ENCODE measurements at regions not wholly inside any gene's neighbourhood (a gene's known extent, or its start where the extent isn't known, plus 50 kb on each side); places are given as distances from the start of the nearest gene placed in this dataset.

DNA sequence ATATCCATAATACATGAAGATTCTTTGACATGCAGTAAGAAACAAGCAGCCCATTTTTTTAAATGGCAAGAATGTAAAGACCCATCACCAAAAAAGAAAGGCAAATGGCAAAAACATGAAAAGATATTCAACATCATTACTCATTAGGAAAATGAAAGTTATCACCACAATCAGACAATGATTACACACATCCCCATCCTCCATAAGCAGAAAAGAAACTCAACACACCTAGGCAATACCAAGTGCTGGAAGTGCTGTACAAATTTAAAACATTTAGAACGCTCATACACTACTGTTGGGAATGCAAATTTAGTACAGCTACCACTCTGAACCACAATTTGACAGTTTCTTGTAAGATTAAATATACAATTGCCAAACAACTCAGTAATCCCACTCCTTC lies 466.7 kb downstream of the ACTL7B start:
- CTCF ChIA-PET: no interaction called here

DNA sequence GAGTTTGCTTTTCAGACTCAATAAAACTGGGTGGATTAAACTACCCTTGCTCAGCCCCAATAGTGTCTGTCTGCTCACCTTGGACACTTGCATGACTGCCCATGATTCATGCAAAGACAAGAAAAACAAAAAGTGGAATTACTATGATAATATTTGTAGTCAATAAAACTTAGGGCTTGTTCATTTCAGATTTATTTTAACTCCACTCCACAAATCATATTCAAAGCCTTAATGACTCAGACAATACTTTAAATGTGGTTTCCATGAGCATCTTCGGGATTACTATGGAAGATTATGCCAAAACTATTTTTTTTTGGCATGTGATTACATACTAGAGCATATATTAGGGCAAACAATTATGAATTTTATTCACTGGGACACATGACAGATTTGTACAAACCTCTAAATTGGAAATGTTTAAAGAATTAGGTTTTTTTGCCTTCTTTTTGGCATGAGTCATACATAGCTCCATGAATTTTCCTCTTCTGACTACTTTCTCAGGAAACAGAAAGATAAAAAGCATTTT lies 468.9 kb downstream of the ACTL7B start:
- ChIA-PET POLR2A (no interaction called here), CTCF (no interaction called here)

More for the DNA sequence above, 466.7 kb downstream of the ACTL7B start:
- POLR2A ChIA-PET: no interaction called here

DNA sequence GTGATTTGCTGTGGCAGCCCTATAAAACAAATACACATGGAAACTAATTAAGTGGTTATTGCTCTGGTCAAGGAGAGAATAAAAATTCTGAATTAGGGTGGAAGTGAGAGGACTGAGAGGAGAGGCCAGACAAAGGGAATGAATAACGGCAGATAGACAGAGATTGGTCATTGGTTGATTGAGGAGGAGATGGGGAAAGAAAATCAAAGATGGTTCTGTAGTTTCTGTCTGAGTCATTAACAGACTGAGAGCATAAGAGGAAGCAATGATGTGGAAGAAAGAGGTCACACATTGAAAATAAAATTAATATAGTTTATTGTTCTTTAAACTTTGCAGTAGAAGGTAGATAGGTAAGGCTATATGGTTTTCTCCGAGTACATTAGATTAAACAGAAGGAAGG lies 469.8 kb downstream of the ACTL7B start:
- ChIA-PET CTCF (no interaction called here), POLR2A (no interaction called here)

DNA sequence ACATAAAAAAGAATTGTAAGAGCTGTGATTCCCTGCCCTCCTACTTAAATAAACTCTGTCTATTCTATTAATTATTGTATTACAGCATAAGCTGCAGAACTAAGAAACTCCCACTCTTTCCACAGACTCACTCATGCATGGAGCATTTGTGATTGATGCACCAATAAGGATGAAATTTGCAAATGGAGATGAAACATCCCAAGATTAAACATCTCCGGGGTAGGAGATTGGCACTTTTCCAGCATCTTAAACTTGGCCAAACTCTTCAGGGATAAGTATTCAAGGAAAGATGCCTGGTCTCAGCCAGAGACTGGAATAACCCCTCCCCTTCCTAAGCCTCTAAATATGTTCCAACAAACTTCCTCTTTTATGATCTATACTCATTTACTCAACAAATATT lies 472.0 kb downstream of the ACTL7B start:
- POLR2A ChIA-PET: no interaction called here
- CTCF ChIA-PET: no interaction called here

DNA sequence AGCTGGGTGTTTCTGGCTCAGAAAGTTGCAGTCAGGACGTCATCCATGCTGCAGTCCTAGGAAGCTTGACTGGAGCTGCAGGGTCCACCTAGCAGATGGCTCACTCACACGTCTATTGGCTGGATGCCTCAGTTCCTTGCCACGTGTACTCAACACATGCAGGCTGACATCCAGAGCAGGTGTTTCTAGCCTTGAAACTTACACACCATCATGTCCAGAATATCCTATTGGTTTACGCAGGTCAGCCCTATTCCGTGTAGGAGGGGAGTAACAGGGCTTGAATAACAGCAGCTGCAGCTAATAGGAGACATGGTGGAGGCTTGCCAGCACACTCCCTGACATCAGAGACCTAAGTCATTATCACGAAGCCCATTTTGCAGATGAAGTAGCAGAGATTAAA lies 473.5 kb downstream of the ACTL7B start:
- POLR2A ChIA-PET: no interaction called here
- CTCF ChIA-PET: no interaction called here

DNA sequence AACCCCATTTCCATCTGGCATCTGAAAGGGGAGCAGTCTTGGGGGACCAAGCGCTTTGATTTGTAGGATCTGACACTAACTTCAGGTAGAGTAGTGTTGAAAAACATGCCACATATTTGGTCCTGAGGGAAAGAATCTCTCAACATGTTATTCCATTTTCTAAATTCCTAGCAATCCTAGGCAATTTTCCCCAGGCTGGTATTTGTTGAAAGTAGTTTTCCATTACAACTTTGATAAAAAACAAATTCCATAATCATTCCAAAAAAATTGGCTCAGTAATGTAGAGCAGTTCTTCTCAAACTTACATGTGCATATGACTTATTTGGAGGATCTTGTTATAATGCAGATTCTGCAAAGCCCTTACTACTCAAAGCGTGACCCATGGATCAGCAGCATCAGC lies 477.9 kb downstream of the ACTL7B start:
- POLR2A ChIA-PET: no interaction called here
- CTCF ChIA-PET: no interaction called here

DNA sequence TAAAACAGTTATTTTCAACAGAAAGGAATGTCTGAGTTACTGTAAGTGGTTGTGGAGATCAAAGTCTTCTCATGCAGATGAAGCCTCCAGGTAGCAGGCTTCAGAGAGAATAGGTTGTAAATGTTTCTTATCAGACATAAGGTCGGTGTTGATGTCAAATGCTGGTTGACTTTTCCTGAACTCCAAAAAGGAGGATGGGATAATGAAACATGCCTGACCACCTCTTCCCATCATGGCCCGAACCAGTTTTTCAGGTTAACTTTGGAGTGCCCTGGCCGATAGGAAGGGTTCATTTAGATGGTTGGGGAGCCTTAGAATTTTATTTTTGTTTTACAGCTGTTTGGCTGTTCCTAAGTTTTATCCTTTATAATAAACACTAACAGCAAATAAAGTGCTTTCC lies 478.4 kb downstream of the ACTL7B start:
- ChIA-PET POLR2A (no interaction called here), CTCF (no interaction called here)

DNA sequence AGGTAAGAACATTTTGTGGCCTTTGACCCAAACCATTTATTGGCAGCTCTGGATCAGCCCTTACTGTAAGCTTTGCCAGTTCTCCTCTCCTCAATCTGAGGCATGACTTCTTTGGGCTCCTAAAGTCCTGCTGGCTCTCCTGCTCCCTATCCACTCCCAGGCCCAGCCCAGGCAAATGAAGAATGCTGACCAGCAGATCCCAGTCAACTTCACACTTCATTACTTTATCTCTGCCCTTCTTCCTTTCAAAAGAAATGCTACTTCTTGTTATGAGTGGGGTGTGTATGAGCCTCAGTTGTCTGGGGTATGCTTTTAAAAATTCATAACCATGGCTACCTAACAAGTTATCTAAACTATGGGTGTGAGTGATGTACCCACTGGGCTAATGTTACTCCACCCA lies 479.6 kb downstream of the ACTL7B start:
- CTCF ChIA-PET: no interaction called here
- POLR2A ChIA-PET: no interaction called here

DNA sequence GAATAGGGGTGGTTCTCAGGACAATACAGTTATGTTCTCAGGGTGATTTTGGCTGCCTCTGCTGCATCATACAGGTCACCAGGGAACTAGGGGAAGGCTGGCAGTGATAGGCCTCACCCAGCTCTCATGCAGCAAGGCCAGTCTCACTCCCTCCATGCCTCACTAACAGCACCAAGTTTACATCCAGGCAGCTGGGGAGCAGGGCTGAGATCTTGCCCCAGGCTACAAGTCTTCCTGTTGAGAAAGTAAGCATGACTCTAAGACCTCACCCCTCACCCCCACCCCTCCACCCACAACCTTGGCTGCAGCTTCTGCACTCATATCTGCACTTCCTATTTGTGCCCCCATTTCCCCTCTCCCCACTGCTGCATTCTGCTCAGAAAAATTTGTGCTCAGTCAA lies 481.2 kb downstream of the ACTL7B start:
- ChIA-PET CTCF (no interaction called here), POLR2A (no interaction called here)

DNA sequence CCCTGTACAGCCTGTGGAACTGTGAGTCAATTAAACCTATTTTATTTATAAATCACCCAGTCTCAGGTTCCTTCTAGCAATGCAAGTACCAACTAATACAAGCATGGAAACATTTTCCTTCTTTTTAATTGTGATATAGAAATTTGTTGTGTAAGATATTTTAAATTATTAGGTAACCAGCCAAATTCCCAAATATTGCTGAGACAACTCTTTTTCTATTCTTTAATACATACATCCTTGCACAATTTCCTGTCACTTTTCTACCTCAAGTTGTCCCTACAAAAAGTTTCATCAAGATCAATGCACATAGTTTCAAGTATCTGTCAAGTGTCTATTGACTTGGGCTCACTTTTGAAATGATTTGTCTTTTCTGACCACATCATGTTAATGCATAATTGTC lies 488.6 kb downstream of the ACTL7B start:
- ChIA-PET CTCF (no interaction called here), POLR2A (no interaction called here)

DNA sequence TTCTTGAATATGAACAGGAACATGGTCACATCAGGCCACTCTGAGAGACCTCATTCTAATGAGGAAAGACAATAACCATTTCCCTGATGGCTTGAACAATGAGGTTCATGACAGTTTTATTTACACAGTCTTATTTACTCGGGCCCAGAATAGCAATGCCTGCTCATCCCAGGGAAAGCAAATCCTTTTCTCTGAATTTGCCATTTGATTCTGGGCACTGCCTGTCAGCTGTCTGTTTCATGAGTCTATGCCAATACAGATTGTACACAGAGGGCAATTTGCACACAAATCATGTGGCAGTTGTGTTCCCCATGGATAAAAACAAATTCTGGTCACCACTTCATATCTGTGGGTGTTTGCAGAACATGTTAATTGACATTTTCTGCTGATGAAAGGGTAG lies 492.5 kb downstream of the ACTL7B start:
- ChIA-PET CTCF (no interaction called here), POLR2A (no interaction called here)

DNA sequence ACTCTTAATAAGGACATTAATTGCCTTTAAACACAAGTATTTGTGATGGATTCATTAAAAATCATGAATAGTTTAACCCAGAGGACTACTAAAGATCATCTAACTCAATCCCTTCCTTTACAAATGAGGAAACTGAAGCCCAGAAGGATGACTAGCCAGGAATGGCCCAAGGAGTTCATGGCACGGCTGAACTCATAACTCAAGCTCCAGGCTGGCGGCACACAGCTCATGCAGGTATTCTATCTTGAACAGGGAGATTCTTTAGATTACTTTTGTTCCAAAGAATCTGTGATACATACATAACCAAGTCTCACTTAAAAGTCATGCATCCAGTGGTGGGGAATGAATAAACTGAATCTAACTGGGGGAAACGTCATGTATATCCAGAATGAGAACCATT lies 495.5 kb downstream of the ACTL7B start:
- ChIA-PET CTCF (no interaction called here), POLR2A (no interaction called here)

DNA sequence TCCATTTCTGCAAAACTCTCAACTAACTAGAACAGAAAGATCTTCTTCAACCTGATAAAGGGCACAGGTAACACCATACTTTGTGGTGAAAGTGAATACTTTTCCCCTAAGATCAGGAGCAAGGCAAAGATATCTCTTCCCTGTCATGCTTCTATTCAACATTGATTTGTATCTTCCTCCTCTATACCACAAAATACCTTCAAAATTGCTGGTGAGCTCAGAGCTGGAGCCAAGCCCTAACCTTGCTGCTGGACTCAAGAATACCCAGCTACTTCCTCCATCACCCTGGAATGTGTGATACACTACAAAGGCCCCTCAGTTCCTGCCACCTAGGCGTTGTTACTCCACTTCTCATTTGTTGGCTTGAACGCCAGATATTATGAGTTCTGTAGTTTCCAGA lies 499.0 kb downstream of the ACTL7B start:
- POLR2A ChIA-PET: no interaction called here
- CTCF ChIA-PET: no interaction called here

DNA sequence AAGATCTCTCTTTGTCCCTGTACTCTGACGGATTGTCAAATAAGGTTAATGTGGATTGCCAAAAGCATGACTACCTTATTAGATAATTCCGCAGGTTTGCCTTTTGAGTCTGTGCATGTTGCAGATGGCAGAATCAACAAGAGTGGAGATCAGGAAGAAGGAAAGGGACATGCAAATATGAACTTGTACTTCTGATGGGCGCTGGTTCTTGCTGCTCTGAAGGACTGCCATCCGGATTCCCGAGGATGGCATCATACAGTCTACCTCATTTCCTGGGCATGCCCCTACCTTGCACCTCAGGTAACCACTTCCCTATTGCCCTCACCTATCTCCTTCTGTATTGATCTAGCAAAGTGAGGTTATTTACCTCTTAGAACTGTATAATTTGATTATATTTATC lies 504.2 kb downstream of the ACTL7B start:
- POLR2A ChIA-PET: no interaction called here
- CTCF ChIA-PET: no interaction called here

DNA sequence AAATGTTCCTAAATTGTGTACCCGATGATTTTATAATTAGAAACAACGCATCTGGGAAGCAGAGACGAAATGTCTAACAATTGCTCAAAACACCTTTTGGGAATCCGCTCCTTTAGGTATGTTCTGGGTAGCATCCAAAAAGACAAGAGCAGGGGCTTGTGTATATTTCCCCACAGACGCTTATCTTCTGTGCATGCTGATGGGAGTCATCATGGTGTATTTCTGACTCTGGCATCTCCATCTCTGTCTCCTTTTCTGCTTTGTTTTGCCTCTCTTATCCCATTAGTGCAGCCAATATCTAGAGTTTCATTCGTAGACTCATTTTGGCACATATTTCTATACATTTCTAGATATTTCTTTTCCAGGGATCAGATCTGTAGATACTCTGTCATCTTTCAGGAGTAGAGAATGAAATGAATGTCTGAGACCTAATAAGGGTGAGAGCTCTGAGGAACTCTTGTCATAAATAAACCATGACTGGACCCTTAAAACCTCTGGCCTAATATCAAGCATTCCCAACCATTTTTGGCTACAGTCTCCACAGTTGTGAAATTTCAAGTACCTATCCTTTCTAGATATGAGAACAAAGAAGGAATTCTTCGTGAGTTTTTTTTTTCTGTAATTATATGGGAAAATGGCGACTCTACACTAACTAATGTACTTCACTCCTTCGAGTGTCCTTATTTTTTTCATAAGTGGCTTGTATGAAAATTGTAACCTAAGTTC lies 508.2 kb downstream of the ACTL7B start:
- ChIA-PET CTCF (no interaction called here), POLR2A (no interaction called here)

DNA sequence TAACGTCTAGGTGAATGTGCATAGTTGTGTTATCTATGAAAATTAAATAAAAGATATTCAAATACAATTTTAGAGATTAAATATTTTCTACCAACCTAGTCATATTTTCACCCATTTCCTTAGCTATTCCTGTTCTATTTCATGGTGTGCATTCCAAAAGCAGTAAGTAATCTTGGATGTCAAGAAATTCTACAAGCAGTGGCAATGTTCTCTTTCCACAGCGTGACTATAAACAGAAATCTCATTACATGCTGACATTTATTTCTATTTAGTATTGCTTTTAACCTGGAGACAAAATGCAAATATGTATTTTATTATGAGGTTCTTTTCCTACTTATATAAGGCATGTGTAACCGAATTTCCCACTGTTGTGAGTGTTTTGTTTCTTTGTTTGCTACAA lies 510.0 kb downstream of the ACTL7B start:
- ChIA-PET CTCF (no interaction called here), POLR2A (no interaction called here)

DNA sequence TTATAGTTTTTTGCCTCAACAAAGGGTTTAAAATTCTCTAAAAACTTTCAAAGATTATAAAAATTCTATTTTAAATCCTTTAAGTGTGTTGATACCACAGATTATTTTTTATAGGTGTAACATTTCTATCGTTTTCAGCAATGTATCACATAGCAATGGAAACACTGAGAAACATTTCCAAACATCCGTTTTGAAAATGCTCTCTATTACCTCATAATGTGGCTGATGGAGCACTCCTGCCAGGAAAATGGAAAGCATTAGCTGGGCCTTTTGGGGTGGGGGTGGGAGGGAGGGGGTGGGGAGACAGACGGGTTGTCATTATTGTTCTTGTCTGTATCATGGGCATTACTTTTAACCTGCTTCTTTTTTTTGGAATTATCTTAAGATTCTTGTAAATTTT lies 516.5 kb downstream of the ACTL7B start:
- CTCF ChIA-PET: no interaction called here
- POLR2A ChIA-PET: no interaction called here

DNA sequence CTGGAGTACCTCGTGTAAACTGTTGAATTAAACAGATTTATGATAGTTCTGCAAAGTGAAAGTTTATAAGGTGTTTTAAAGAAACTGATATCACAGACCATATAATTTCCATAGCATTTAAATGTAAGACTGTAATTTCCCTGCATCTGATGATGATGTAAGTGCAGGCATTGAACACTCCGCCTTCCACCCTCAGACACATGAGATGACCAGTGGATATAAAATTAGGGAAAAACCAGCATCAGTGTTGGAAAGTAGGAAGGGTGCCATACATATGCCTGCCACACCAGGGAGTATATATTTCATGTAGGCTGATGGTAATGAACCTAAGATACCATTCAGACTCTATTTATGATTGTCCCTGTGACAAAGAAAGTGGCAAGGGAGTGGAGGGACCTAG lies 519.2 kb downstream of the ACTL7B start:
- POLR2A ChIA-PET: no interaction called here

DNA sequence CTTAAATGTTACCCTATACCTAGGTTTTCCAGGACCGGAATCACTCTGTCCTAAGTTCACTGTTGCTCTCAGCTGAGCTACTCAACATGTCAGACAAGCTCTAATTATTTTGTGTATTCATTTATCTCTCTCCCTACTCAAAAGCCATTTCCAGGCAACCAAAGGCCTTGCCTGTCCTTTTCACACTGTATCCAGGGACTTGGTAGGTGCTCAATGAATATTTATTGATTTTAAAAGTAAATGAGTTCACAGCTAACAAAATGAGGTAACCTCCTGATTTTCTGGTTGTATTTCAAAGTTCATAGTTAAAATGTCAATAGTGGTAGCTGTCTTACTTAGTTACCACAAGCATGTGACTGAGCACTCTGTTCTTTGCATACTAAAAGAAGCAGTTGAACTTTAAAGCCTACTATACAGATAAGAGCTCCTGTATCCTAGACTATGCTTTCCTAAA lies 522.2 kb downstream of the ACTL7B start:
- ChIA-PET CTCF (no interaction called here), POLR2A (no interaction called here)

More for the DNA sequence above, 519.2 kb downstream of the ACTL7B start:
- CTCF ChIA-PET: no interaction called here

DNA sequence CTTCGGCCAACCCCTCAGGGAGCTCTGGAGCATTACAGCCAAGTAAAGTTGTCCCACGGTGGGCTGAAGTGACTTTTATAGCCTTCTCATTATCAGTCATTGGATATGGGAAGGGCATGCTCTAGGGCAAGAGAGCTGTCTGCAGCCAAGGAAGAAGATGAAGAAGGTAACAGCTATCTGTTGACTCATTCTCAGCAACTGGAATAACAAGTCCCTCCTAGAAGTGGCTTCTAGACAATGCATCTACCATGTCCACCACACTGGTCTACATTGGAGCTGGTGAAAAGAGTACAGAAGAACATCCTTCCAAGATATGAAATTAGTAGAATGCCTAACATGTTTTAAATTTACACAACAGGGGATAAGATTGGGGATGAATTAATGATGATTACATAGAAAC lies 524.2 kb downstream of the ACTL7B start:
- ChIA-PET POLR2A (no interaction called here), CTCF (no interaction called here)

DNA sequence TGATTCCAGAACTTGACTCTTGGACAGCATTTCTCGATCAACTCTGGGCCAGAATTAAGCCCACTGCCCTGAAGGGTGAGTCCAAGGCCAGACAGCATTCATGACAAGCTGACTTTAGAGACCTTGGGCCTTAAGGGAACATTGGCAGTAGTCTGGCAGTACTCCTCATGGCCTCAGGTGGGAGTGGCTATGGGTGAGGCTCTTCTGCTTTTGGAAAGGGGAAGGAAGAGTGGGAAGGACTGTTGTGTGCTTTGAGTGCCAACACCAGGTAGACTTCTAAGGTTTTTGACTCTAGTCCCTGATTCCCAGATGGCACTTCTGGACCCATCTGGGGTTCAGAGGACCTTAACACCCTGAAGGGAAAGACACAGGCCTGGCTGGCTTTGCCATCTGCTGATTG lies 530.4 kb downstream of the ACTL7B start:
- CTCF ChIA-PET: no interaction called here
- POLR2A ChIA-PET: no interaction called here

DNA sequence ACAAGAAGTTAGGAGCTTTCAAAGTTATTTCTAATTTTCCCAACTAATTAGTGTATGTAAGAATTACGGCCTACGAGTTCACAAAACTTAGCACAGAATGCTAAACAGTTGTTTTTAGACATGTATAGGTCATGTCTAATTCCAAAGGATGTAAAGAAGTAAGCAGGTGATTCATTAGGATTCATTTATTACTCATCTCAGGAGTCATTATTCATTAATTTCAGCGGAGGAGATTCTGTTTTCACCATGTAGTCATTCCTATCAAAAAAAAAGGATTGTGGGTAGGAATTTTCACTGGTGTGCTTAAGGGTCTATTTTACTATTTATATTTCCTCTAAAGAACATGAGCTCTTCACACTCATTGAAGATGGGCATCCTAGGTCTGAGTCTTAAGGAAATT lies 532.2 kb downstream of the ACTL7B start:
- ChIA-PET POLR2A (no interaction called here), CTCF (no interaction called here)

Data from activated CD8-positive, alpha-beta memory T cell treated with anti-CD3 and anti-CD28 coated beads for 36 hours (primary cell).